B cell (primary cell): ENCODE measurements at regions not wholly inside any gene's neighbourhood (a gene's known extent, or its start where the extent isn't known, plus 50 kb on each side); places are given as distances from the start of the nearest gene placed in this dataset.

Experiments used
- ATAC-seq: fragments of 200-7000 bp; cut with Tn5 transposase; one replicate; pipeline ENCODE4 v1.10.0; 2021; ENCODE audit warnings: low read depth, mild to moderate bottlenecking, moderate number of reproducible peaks, moderate library complexity
- CTCF ChIA-PET: fragments of 350-600 bp; sonication (Branson Sonifier 250); formaldehyde crosslinking; loops from one replicate; lab custom pipeline; 2021; ENCODE audit warnings: antibody characterized with exemption, inconsistent platforms; lab: Charles Lee
- POLR2A ChIA-PET: fragments of 350-600 bp; sonication (Branson Sonifier 250); formaldehyde crosslinking; loops from one replicate; lab custom pipeline; 2021; ENCODE audit warnings: antibody characterized with exemption; lab: Charles Lee
- DNase-seq: peaks from one replicate; pipeline ENCODE4 v3.0.0; 2013
- H2AFZ ChIP-seq: 2 replicates; pipeline ENCODE4 v1.6.1; 2012; ENCODE audit warnings: mild to moderate bottlenecking, low read depth, low read length; ENCODE audit not compliant: insufficient read depth, poor library complexity, severe bottlenecking
- H3K27ac ChIP-seq, 2 donors: 1 replicate in 1 of 2; 2 replicates in 1 of 2; pipeline ENCODE4 v1.5.1; 2012 to 2013; ENCODE audit warnings: low read length in 2 of 2, mild to moderate bottlenecking in 2 of 2, moderate library complexity in 1 of 2
- H3K27me3 ChIP-seq, 4 experiments: fragments of 200-600 bp in 1 of 4; sonication (generic) in 1 of 4; replicated peaks in 1 of 4; 1 replicate in 2 of 4; 2 replicates in 2 of 4; pipeline versions ENCODE4 v1.6.1 to v1.7.0; 2013 to 2016; ENCODE audit warnings: low read length in 3 of 4, mild to moderate bottlenecking in 2 of 4, mixed read lengths in 1 of 4, moderate library complexity in 1 of 4; ENCODE audit not compliant: insufficient read depth in 4 of 4, control insufficient read depth in 3 of 4; ENCODE audit errors: control extremely low read depth in 1 of 4
- H3K36me3 ChIP-seq, 2 experiments: replicated peaks in 1 of 2; 1 replicate in 1 of 2; 2 replicates in 1 of 2; pipeline versions ENCODE4 v1.6.1 to v1.7.1; 2013; ENCODE audit warnings: low read length in 1 of 2; ENCODE audit not compliant: insufficient read depth in 2 of 2, control insufficient read depth in 1 of 2; ENCODE audit errors: control extremely low read depth in 1 of 2, extremely low read depth in 1 of 2
- H3K4me1 ChIP-seq, 2 donors: fragments of 200-600 bp in 1 of 2; sonication (generic) in 1 of 2; 1 replicate in 1 of 2; 2 replicates in 1 of 2; pipeline versions ENCODE4 v1.5.1 to v1.6.1; 2013 to 2017; ENCODE audit warnings: low read length in 2 of 2; ENCODE audit not compliant: control insufficient read depth in 2 of 2, insufficient read depth in 2 of 2
- H3K4me2 ChIP-seq: replicated peaks from 2 replicates; pipeline ENCODE3; 2012; ENCODE audit warnings: mild to moderate bottlenecking, low read depth, low read length; ENCODE audit not compliant: poor library complexity, severe bottlenecking
- H3K4me3 ChIP-seq, 5 experiments: fragments of 200-600 bp in 1 of 5; sonication (generic) in 1 of 5; 1 replicate in 3 of 5; 2 replicates in 2 of 5; pipeline versions ENCODE4 v1.5.1 to v1.7.0; 2011 to 2016; ENCODE audit warnings: low read length in 4 of 5, mild to moderate bottlenecking in 4 of 5, low read depth in 2 of 5, control low read depth in 1 of 5, moderate library complexity in 1 of 5; ENCODE audit not compliant: insufficient read depth in 1 of 5; ENCODE audit errors: control extremely low read depth in 1 of 5, extremely low read depth in 1 of 5
- H3K79me2 ChIP-seq: fragments of 200-600 bp; sonication (generic); one replicate; pipeline ENCODE4 v1.6.0; 2016; ENCODE audit warnings: low read length; ENCODE audit not compliant: control insufficient read depth, insufficient read depth
- H3K9ac ChIP-seq: fragments of 200-600 bp; sonication (generic); 2 replicates; pipeline ENCODE4 v1.6.1; 2017; ENCODE audit warnings: mild to moderate bottlenecking, low read length, moderate library complexity
- H3K9me3 ChIP-seq, 3 donors: one replicate each; pipeline versions ENCODE4 v1.6.1 to v1.7.1; 2013; ENCODE audit warnings: low read length in 2 of 3; ENCODE audit not compliant: control insufficient read depth in 2 of 3, insufficient read depth in 1 of 3; ENCODE audit errors: control extremely low read depth in 1 of 3
- H4K20me1 ChIP-seq: 2 replicates; pipeline ENCODE4 v1.6.0; 2012; ENCODE audit warnings: mild to moderate bottlenecking, low read length; ENCODE audit not compliant: insufficient read depth, control insufficient read depth, poor library complexity, severe bottlenecking
- H3K27ac Mint-ChIP-seq: one replicate; pipeline ENCODE4 v1.8.0; 2021; ENCODE audit warnings: mixed read lengths
- H3K27me3 Mint-ChIP-seq: one replicate; pipeline ENCODE4 v1.8.0; 2021; ENCODE audit warnings: mixed read lengths
- H3K4me1 Mint-ChIP-seq: one replicate; pipeline ENCODE4 v1.8.0; 2021; ENCODE audit warnings: mixed read lengths
- H3K4me3 Mint-ChIP-seq: one replicate; pipeline ENCODE4 v1.8.0; 2021; ENCODE audit warnings: mixed read lengths
- H3K9me3 Mint-ChIP-seq: one replicate; pipeline ENCODE4 v1.8.0; 2022; ENCODE audit warnings: mixed read lengths; ENCODE audit not compliant: insufficient read depth
- CTCF ChIP-seq: fragments of 200-600 bp; IDR thresholded peaks from one replicate; pipeline ENCODE4 v1.8.0; 2022; ENCODE audit warnings: antibody characterized with exemption, mild to moderate bottlenecking
- EZH2 ChIP-seq: IDR thresholded peaks from 2 replicates; pipeline ENCODE4 v1.6.1; 2012; ENCODE audit warnings: borderline replicate concordance, low read depth, mild to moderate bottlenecking, moderate library complexity, low read length; ENCODE audit not compliant: insufficient read depth, poor library complexity, severe bottlenecking
- WGBS: methylation state at CpG from one replicate; pipeline ENCODE4 v1.1.5; 2013; ENCODE audit warnings: missing lambda C conversion rate; ENCODE audit not compliant: insufficient coverage; 5-methylcytosine and 5-hydroxymethylcytosine counted together
- intact Hi-C: fragments of 100-400 bp; cut with micrococcal nuclease; formaldehyde crosslinking; loops from one replicate; pipeline ENCODE4 v1.10.0; 2022

- WGBS: 46% methylated on average over 3 of the region's 3 CpGs
- Histone ChIP-seq H3K9ac (no peak overlapping the region), H3K27ac (no peak overlapping the region), H3K4me2 (no peak overlapping the region), H4K20me1 (no peaks in the 10 kb centered on the region), H3K9me3 (peaks cover 0 to under 1% (median 0%) of the 10 kb centered on the region in 3 donors), H3K79me2 (no peaks in the 10 kb centered on the region), H3K4me1 (no peaks in the 10 kb centered on the region), H2AFZ (no peak overlapping the region), H3K27me3 (no peaks in the 10 kb centered on the region), H3K4me3 (no peak overlapping the region), H3K36me3 (no peaks in the 10 kb centered on the region)
- TF ChIP-seq EZH2: no peak
- TF ChIP-seq CTCF: no peak
- Mint-ChIP-seq H3K9me3 (peaks cover 6% of the 10 kb centered on the region), H3K4me3 (no peak overlapping the region), H3K4me1 (no peaks in the 10 kb centered on the region), H3K27ac (no peak overlapping the region), H3K27me3 (no peaks in the 10 kb centered on the region)
- ATAC-seq: no peak
- intact Hi-C loops: no loop called here
- POLR2A ChIA-PET: no interaction called here
- no peak for DNase-seq
- CTCF ChIA-PET: no interaction called here
These were observed 793.2 kb downstream of the PLA2G4A start for GRCh38 chr1:187621951-187622350.

GRCh38 chr1:187622545-187622944, 793.8 kb downstream of the PLA2G4A start:
- Mint-ChIP-seq H3K4me3 (no peak overlapping the region), H3K27ac (no peak overlapping the region), H3K27me3 (no peaks in the 10 kb centered on the region), H3K9me3 (peaks cover 6% of the 10 kb centered on the region), H3K4me1 (no peaks in the 10 kb centered on the region)
- WGBS: no CpG with 5 or more reads among the region's 1 CpG
- H4K20me1 ChIP-seq: no peaks in the 10 kb centered on the region
- CTCF ChIA-PET: no interaction called here
- no peak for ATAC-seq
- H2AFZ ChIP-seq: no peak overlapping the region
- no peak for TF ChIP-seq CTCF
- no peak for TF ChIP-seq EZH2
- no peaks in the 10 kb centered on the region for H3K9me3 ChIP-seq
- DNase-seq: no peak
- H3K9ac ChIP-seq: no peak overlapping the region
- no peaks in the 10 kb centered on the region for H3K27me3 ChIP-seq
- no peaks in the 10 kb centered on the region for H3K36me3 ChIP-seq
- POLR2A ChIA-PET: no interaction called here
- H3K4me3 ChIP-seq: no peak overlapping the region
- H3K27ac ChIP-seq: no peak overlapping the region
- no peak overlapping the region for H3K4me2 ChIP-seq
- no peaks in the 10 kb centered on the region for H3K4me1 ChIP-seq
- no peaks in the 10 kb centered on the region for H3K79me2 ChIP-seq
- intact Hi-C loops: no loop called here
